ENCODE measurements at regions not wholly inside any gene's neighbourhood (a gene's known extent, or its start where the extent isn't known, plus 50 kb on each side); places are given as distances from the start of the nearest gene placed in this dataset.
"Not testable (repeated sequence)": the region's sequence is repeated elsewhere in the genome, so short reads cannot be mapped to it uniquely, and the experiment has no call there.

- TF ChIP-seq POLR2AphosphoS5 (IDR thresholded peaks at IDR 0.05; ENCODE audit: borderline replicate concordance, low read depth, low read length); EZH2 (IDR thresholded peaks at IDR 0.05); FOXP2 (optimal IDR thresholded peaks at IDR 0.05; ENCODE audit: control extremely low read depth, extremely low read length, insufficient read depth): not testable (repeated sequence)
Measured at GRCh38 chr14:40216408-40216807, 784.2 kb upstream of the FBXO33 start.
